Thymus (tissue), 11 donors: ENCODE measurements at regions not wholly inside any gene's neighbourhood (a gene's known extent, or its start where the extent isn't known, plus 50 kb on each side); places are given as distances from the start of the nearest gene placed in this dataset.

Source experiments
- DNase-seq, 9 donors: peaks; one replicate each; pipeline ENCODE4 v3.0.0-alpha.2; 2013; ENCODE audit warnings: low spot score in 9 of 9, low read depth in 6 of 9, missing footprints in 1 of 9
- H3K27ac ChIP-seq, 2 donors: one replicate each; pipeline ENCODE4 v1.5.1; 2013; ENCODE audit warnings: control low read depth in 1 of 2, low read depth in 1 of 2, low read length in 1 of 2, mild to moderate bottlenecking in 1 of 2, moderate library complexity in 1 of 2
- H3K27me3 ChIP-seq, 2 donors: one replicate each; pipeline ENCODE4 v1.5.1; 2013; ENCODE audit warnings: low read length in 1 of 2; ENCODE audit not compliant: control insufficient read depth in 2 of 2, insufficient read depth in 1 of 2
- H3K36me3 ChIP-seq, 2 donors: one replicate each; pipeline ENCODE4 v1.5.1; 2013; ENCODE audit warnings: low read length in 1 of 2, mild to moderate bottlenecking in 1 of 2, moderate library complexity in 1 of 2; ENCODE audit not compliant: control insufficient read depth in 2 of 2, insufficient read depth in 2 of 2
- H3K4me1 ChIP-seq, 2 donors: one replicate each; pipeline ENCODE4 v1.5.1; 2013; ENCODE audit warnings: low read length in 2 of 2; ENCODE audit not compliant: control insufficient read depth in 2 of 2, insufficient read depth in 2 of 2
- H3K4me3 ChIP-seq, 2 donors: one replicate each; pipeline ENCODE4 v1.5.1; 2013; ENCODE audit warnings: low read length in 2 of 2, control low read depth in 1 of 2, mild to moderate bottlenecking in 1 of 2
- H3K9me3 ChIP-seq, 2 donors: one replicate each; pipeline ENCODE4 v1.5.1; 2013; ENCODE audit warnings: low read length in 1 of 2, mild to moderate bottlenecking in 1 of 2; ENCODE audit not compliant: control insufficient read depth in 2 of 2, insufficient read depth in 1 of 2
- WGBS: extraction: QIAGEN DNeasy Blood & Tissue Kit; methylation state at CpG from one replicate; pipeline ENCODE4 v1.1.7; 2013; 5-methylcytosine and 5-hydroxymethylcytosine counted together
- donor health status: healthy.

DNA sequence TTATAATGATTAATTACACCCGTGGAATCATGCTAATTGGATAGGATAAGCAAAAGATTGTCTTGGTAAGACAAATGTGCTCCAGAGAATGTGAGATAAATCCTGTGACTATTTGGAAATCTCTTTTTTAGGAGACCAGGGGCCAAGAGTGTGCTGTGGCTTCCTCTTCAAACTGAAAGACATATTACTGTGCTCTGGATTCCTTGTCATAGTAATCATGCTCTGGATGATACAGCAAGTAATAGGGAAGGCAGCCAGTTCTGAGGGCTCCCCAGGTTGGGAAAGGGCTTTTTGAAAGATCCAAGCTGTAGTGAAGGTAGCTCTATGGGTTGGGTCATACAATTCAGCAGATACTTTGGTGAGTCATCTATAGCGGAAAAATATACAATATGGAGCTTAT, 600.5 kb downstream of the PCDH18 start:
- no peaks in the 10 kb centered on the region for H3K36me3 ChIP-seq
- 88% methylated on average over 2 of the region's 2 CpGs for WGBS
- peaks cover 0 to 9% of the 10 kb centered on the region in 2 donors for H3K9me3 ChIP-seq
- no peak for DNase-seq
- H3K27ac ChIP-seq = no peak overlapping the region
- no peak overlapping the region for H3K4me3 ChIP-seq
- H3K4me1 ChIP-seq = no peaks in the 10 kb centered on the region
- H3K27me3 ChIP-seq = no peaks in the 10 kb centered on the region

DNA sequence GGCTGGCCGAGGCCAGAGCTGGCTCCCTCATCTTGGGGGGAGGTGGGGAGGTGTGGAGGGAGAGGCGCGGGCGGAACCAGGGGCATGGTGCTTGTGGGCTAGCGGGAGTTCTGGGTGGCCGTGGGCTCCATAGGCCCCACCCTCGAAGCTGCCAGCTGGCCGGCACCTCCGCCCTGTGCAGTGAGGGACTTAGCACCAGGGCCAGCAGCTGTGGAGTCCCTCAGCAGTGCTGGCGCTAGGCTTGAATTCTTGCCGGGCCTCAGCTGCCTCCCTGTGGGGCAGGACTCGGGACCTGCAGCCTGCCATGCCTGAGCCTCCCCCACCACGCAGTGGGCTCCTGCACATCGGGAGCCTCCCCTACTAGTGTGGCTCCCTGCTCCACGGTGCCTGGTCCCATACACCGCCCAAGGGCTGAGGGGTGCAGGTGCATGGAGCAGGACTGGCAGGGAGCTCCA, 603.3 kb downstream of the PCDH18 start:
- Histone ChIP-seq H3K4me1 (no peaks in the 10 kb centered on the region), H3K4me3 (no peak overlapping the region), H3K9me3 (peaks cover 0 to 9% of the 10 kb centered on the region in 2 donors), H3K27ac (no peak overlapping the region), H3K36me3 (no peaks in the 10 kb centered on the region), H3K27me3 (no peaks in the 10 kb centered on the region)
- DNase-seq = no peak
- 96% methylated on average over 16 of the region's 16 CpGs for WGBS

DNA sequence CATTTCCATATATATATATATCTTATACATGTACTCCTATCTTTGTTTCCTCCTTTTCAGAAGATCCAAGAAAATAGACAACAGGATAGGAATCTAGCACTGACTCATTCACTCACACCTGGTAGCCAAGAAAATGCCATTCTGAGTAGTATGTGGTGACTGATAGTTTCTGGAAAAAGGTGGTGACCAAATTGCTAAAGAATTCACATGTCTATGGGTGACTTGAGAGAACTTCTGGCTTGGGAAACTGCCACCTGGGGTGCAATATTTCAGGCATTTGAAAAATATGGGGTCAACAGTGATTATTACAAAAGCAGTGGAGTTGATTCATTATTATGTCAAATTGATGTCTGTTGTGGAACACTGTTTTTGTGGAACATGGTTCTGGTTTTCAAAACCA, 605.1 kb downstream of the PCDH18 start:
- no peaks in the 10 kb centered on the region for H3K27me3 ChIP-seq
- H3K4me1 ChIP-seq = no peaks in the 10 kb centered on the region
- DNase-seq = no peak

DNA sequence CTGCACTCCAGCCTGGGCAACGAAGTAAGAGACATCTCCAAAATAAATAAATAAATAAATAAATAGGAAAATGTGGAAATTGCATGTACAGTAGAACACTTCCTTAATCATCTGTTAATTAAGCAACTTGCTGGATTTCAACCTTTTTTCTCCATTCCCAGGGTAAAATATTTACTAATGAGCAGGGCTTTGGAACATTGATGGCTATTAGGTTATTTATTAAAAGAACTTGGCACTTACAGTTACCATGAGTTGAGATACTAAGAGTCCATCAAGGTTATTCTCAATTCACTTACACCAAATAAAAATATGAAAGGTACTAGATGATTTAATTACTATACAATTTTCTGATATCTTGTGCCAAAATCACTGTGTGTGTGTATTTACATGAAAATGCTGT, 607.1 kb downstream of the PCDH18 start:
- Histone ChIP-seq H3K27me3 (no peaks in the 10 kb centered on the region), H3K36me3 (no peaks in the 10 kb centered on the region), H3K4me3 (no peak overlapping the region), H3K9me3 (peaks cover 0 to 9% of the 10 kb centered on the region in 2 donors), H3K4me1 (no peaks in the 10 kb centered on the region), H3K27ac (no peak overlapping the region)
- 86% methylated on average over 1 of the region's 1 CpG for WGBS
- no peak for DNase-seq

More for the DNA sequence above, 605.1 kb downstream of the PCDH18 start:
- peaks cover 0 to 9% of the 10 kb centered on the region in 2 donors for H3K9me3 ChIP-seq
- no peaks in the 10 kb centered on the region for H3K36me3 ChIP-seq
- H3K27ac ChIP-seq = no peak overlapping the region
- H3K4me3 ChIP-seq = no peak overlapping the region

DNA sequence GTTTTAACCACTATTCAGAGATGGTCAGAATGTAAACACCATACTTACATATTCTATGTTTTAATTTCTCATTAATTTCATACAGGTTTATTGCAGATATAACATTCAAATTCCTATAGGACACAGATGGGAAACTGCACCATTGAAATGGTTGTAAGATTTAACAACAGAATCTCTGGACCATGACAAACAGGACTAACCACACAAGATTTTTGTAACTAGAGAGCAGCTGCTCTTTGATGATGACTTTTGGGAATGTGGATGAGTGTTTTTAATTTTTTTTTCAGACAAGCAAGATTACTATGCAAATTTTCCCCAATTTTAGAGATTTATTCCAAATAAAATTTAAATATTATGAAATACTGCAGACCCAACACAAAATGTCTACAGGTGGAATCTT, 610.2 kb downstream of the PCDH18 start:
- no peak overlapping the region for H3K4me3 ChIP-seq
- H3K4me1 ChIP-seq = no peaks in the 10 kb centered on the region
- DNase-seq = no peak
- H3K27me3 ChIP-seq = no peaks in the 10 kb centered on the region
- H3K36me3 ChIP-seq = no peaks in the 10 kb centered on the region
- peaks cover 0 to 14% of the 10 kb centered on the region in 2 donors for H3K9me3 ChIP-seq
- no peak overlapping the region for H3K27ac ChIP-seq

DNA sequence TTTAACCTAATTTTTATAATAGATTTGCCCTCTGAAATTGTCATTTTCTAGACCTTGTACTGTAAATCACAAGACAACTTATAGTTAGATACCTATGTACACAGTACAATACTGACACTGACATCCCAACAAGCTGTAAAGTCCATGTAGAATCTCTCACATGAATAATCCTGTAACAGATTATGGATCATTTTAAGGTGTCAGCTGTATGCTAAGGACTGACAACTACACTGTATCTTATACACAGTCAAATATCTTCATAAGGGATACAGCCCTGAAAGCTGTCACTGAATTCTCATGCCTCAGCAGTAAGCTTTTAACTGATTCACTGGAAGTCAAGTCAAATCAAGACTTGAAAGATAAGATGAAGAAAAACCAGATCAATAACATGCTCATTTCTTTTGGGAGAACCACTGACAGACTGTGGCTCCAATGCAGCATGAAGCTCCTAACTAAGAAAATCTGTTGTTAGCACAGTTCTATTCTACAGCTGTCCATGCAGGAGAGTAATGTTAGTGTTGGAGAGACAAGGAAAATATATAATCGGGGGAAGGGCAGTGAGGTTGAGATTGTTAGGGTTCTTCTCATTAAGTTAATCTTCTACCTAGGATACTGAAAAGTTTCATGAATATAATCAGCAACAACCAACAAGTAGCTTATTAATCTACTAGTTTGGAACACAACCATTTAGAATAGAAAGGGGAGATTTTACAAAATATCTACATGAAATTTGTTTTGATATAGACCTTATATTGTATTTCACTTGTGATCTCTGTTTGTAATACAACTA, 612.0 kb downstream of the PCDH18 start:
- no peak overlapping the region for H3K27ac ChIP-seq
- H3K27me3 ChIP-seq = no peaks in the 10 kb centered on the region
- DNase-seq = no peak
- no peak overlapping the region for H3K4me3 ChIP-seq
- no peaks in the 10 kb centered on the region for H3K4me1 ChIP-seq
- no peaks in the 10 kb centered on the region for H3K36me3 ChIP-seq
- 98% methylated on average over 1 of the region's 1 CpG for WGBS
- H3K9me3 ChIP-seq = peaks cover 0 to 14% of the 10 kb centered on the region in 2 donors

DNA sequence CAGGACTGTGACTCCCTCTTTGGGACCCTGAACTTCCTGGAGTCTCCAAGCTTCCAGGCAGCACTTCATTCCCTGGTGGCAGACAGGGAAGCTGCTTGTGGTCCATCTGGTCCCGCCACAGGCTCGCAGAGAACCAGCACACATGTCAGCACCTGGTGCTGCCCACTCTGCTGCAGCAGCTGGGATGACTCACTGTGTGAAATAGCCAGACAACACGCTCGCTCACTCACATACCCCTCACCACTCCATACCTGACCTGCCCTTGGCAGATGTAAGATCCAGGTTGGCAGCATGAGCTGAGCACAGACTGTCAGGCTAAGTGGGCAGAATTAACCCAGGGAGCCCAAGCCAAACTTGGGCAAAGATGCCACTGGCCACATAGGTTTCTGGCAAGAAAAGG, 613.5 kb downstream of the PCDH18 start:
- Histone ChIP-seq H3K9me3 (peaks cover 0 to 14% of the 10 kb centered on the region in 2 donors), H3K4me3 (no peak overlapping the region), H3K4me1 (no peaks in the 10 kb centered on the region), H3K27me3 (no peaks in the 10 kb centered on the region), H3K27ac (no peak overlapping the region), H3K36me3 (no peaks in the 10 kb centered on the region)
- no peak for DNase-seq
- 89% methylated on average over 4 of the region's 4 CpGs for WGBS

DNA sequence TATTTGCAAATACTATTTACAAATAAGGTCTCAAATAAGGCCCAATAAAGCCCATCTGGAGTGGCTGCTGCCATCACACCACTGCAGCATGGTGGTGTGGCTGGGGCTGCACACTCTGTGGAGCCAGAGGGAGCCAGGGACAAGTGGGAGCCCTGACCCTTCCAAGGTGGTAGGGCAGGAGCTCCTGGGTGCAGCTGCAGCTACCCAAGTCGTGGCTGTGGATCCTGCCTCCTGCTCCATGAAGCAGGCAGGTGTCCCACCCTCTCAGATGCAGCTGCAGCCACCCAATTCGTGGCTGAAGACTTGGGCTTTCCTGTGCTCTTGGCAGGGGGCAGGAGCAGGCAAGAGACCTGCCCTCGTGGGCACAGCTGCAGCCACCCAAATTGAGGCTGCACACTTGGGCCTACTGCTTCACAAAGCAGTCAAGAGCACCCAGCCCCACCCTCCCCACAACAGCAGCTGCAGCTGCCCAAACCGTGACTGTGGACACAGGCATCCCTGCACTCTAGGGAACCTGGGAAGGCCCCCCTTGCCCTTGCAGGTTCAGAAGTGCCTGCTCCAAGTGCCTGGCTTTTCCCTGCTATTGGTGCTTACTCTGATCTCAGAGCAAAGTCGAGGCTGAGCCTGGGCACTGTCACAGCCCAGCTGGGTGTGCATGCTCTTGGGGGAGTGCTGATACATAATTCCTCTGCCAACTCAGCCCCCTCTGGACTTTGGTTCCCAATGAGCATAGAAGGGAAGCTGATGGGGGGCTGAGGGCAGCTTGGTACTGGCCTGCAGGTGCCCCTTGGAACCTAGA, 614.8 kb downstream of the PCDH18 start:
- H3K4me3 ChIP-seq = no peak overlapping the region
- H3K4me1 ChIP-seq = no peaks in the 10 kb centered on the region
- H3K27ac ChIP-seq = no peak overlapping the region
- no peaks in the 10 kb centered on the region for H3K27me3 ChIP-seq
- WGBS = 69% methylated on average over 5 of the region's 5 CpGs
- H3K36me3 ChIP-seq = no peaks in the 10 kb centered on the region
- peaks cover 0 to 14% of the 10 kb centered on the region in 2 donors for H3K9me3 ChIP-seq
- DNase-seq = no peak

DNA sequence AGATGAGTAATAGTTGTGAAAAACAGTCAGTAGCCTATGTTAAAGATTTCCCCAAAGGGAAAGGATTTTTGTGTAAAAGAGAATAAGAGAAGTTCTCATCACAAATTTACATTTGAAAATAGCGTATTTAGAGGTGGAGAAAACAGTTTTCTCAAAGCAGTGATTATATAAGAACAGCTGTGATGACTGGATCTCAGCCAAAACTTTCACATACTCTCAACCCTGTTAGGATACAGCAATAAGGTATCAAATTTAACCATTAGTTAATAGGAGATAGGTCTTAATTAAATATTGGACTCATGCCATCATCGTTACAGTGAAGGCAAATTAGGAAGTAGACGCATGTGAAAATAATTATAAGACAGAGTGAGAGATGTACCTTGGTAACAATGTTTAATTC, 622.7 kb downstream of the PCDH18 start:
- Histone ChIP-seq H3K36me3 (no peaks in the 10 kb centered on the region), H3K4me1 (no peaks in the 10 kb centered on the region), H3K27ac (no peak overlapping the region), H3K4me3 (no peak overlapping the region), H3K9me3 (no peaks in the 10 kb centered on the region), H3K27me3 (no peaks in the 10 kb centered on the region)
- no peak for DNase-seq
- 91% methylated on average over 3 of the region's 3 CpGs for WGBS
